Glutamatergic neuron (in vitro differentiated cells): ENCODE measurements at regions not wholly inside any gene's neighbourhood (a gene's known extent, or its start where the extent isn't known, plus 50 kb on each side); places are given as distances from the start of the nearest gene placed in this dataset.

ENCODE experiments used
- DNase-seq: peaks from one replicate; pipeline ENCODE4 v3.0.0; 2022
- H3K27ac Mint-ChIP-seq: one replicate; pipeline ENCODE4 v1.8.0; 2020; ENCODE audit warnings: mild to moderate bottlenecking, mixed read lengths, inconsistent platforms; ENCODE audit not compliant: unreplicated experiment
- H3K27me3 Mint-ChIP-seq: one replicate; pipeline ENCODE4 v1.8.0; 2020; ENCODE audit warnings: mild to moderate bottlenecking, moderate library complexity, mixed read lengths, inconsistent platforms; ENCODE audit not compliant: unreplicated experiment
- H3K36me3 Mint-ChIP-seq: one replicate; pipeline ENCODE4 v1.8.0; 2020; ENCODE audit warnings: mild to moderate bottlenecking, mixed read lengths, inconsistent platforms; ENCODE audit not compliant: unreplicated experiment
- H3K4me1 Mint-ChIP-seq: one replicate; pipeline ENCODE4 v1.8.0; 2020; ENCODE audit warnings: mild to moderate bottlenecking, low read depth, mixed read lengths, inconsistent platforms; ENCODE audit not compliant: unreplicated experiment
- H3K4me3 Mint-ChIP-seq: one replicate; pipeline ENCODE4 v1.8.0; 2020; ENCODE audit warnings: mild to moderate bottlenecking, mixed read lengths, inconsistent platforms; ENCODE audit not compliant: unreplicated experiment
- H3K9me3 Mint-ChIP-seq: one replicate; pipeline ENCODE4 v1.8.0; 2020; ENCODE audit warnings: mild to moderate bottlenecking, moderate library complexity, mixed read lengths, inconsistent platforms; ENCODE audit not compliant: unreplicated experiment
- TF ChIP-seq, protein P1 (sequence below): fragments of 200-600 bp; sonication (generic); IDR thresholded peaks from one replicate; pipeline ENCODE4 v1.5.0; 2021; ENCODE audit not compliant: partially characterized antibody, unreplicated experiment

DNA sequence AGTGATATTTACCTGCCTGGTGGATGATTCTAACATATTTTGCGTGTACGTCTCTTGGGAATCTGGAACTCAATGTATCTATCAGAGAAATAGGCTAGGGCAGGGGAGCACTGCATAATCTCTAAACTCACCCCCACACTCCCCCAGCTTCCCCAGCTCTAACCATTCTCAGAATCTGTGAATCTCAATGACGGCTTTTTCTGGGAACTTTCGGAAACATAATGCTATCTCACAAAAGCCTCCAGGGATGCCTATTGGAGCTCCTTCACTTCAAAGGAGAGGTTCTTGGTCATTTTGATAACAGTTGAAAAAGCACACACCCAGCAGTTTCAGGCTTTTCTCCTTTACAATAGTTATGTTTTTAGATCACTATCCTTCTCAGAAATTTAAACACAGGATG lies 113.8 kb upstream of the MAGI3 start:
- no peak for DNase-seq
- no peaks in the 10 kb centered on the region for H3K27me3 Mint-ChIP-seq
- H3K27ac Mint-ChIP-seq = no peak overlapping the region
- peaks cover 2% of the 10 kb centered on the region for H3K4me1 Mint-ChIP-seq
- TF ChIP-seq, protein P1, sequence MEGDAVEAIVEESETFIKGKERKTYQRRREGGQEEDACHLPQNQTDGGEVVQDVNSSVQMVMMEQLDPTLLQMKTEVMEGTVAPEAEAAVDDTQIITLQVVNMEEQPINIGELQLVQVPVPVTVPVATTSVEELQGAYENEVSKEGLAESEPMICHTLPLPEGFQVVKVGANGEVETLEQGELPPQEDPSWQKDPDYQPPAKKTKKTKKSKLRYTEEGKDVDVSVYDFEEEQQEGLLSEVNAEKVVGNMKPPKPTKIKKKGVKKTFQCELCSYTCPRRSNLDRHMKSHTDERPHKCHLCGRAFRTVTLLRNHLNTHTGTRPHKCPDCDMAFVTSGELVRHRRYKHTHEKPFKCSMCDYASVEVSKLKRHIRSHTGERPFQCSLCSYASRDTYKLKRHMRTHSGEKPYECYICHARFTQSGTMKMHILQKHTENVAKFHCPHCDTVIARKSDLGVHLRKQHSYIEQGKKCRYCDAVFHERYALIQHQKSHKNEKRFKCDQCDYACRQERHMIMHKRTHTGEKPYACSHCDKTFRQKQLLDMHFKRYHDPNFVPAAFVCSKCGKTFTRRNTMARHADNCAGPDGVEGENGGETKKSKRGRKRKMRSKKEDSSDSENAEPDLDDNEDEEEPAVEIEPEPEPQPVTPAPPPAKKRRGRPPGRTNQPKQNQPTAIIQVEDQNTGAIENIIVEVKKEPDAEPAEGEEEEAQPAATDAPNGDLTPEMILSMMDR = no peak
- H3K36me3 Mint-ChIP-seq = no peaks in the 10 kb centered on the region
- no peak overlapping the region for H3K4me3 Mint-ChIP-seq
- H3K9me3 Mint-ChIP-seq = no peaks in the 10 kb centered on the region

GRCh38 chr1:113278371-113278770 lies 111.9 kb upstream of the MAGI3 start:
- DNase-seq = no peak
- Mint-ChIP-seq H3K27ac (no peak overlapping the region), H3K4me3 (no peak overlapping the region), H3K27me3 (no peaks in the 10 kb centered on the region), H3K36me3 (no peaks in the 10 kb centered on the region), H3K9me3 (peaks cover 1% of the 10 kb centered on the region), H3K4me1 (peaks cover 4% of the 10 kb centered on the region)
- TF ChIP-seq, protein P1 = no peak

DNA sequence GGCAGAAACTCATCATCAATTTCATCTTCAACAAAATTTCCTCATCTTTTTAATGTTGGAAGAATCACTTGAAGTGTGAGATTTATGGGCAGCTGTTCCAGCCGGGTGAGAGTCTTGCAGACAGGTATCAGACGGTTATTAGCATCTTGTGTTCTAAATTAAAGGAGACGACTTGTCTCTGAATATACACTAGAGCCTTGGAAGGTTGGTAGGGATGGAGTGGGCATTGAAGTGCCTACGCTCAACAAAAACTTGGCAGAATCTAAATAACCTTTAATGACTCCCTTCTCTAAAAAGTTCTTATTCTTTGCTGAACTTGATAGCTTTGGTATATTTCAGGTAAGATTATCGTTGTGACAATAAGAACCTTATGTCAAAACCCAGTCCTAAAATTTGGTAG lies 111.5 kb upstream of the MAGI3 start:
- Mint-ChIP-seq H3K27me3 (no peaks in the 10 kb centered on the region), H3K9me3 (peaks cover 1% of the 10 kb centered on the region), H3K36me3 (no peaks in the 10 kb centered on the region), H3K4me3 (no peak overlapping the region), H3K4me1 (peaks cover 4% of the 10 kb centered on the region), H3K27ac (no peak overlapping the region)
- no peak for DNase-seq
- TF ChIP-seq, protein P1 = no peak

- peaks cover 1% of the 10 kb centered on the region for H3K9me3 Mint-ChIP-seq
- H3K4me1 Mint-ChIP-seq = peaks cover 4% of the 10 kb centered on the region
- no peak overlapping the region for H3K27ac Mint-ChIP-seq
- TF ChIP-seq, protein P1 = no peak
- no peaks in the 10 kb centered on the region for H3K36me3 Mint-ChIP-seq
- no peak overlapping the region for H3K4me3 Mint-ChIP-seq
- H3K27me3 Mint-ChIP-seq = no peaks in the 10 kb centered on the region
- DNase-seq = no peak
Measured at GRCh38 chr1:113279776-113280391, 110.4 kb upstream of the MAGI3 start.

GRCh38 chr1:113280581-113280980 lies 109.7 kb upstream of the MAGI3 start:
- Mint-ChIP-seq H3K9me3 (peaks cover 1% of the 10 kb centered on the region), H3K4me1 (peaks cover 4% of the 10 kb centered on the region), H3K36me3 (no peaks in the 10 kb centered on the region), H3K27ac (no peak overlapping the region), H3K27me3 (no peaks in the 10 kb centered on the region), H3K4me3 (no peak overlapping the region)
- no peak for DNase-seq
- TF ChIP-seq, protein P1 = no peak
